Limb (tissue), 2 donors: ENCODE measurements at regions not wholly inside any gene's neighbourhood (a gene's known extent, or its start where the extent isn't known, plus 50 kb on each side); places are given as distances from the start of the nearest gene placed in this dataset.
"Not testable (repeated sequence)": the region's sequence is repeated elsewhere in the genome, so short reads cannot be mapped to it uniquely, and the experiment has no call there.

Source experiments
- DNase-seq, 2 donors: peaks; one replicate each; pipeline ENCODE4 v3.0.0-alpha.2; 2016; ENCODE audit errors: extremely low spot score in 2 of 2

- DNase-seq = not testable (repeated sequence)
Measured at GRCh38 chr2:91422102-91422501, 2730.6 kb downstream of the RPIA start.

- not testable (repeated sequence) for DNase-seq
Measured at GRCh38 chr2:91427148-91427547, 2735.7 kb downstream of the RPIA start.

- not testable (repeated sequence) for DNase-seq
Measured at GRCh38 chr2:91441932-91442245, 2750.4 kb downstream of the RPIA start.

GRCh38 chr2:91442246-91442905 is 2750.9 kb downstream of the RPIA start:
- peak in 1 of 2 donors; percentile 31 for DNase-seq

GRCh38 chr2:91442906-91443729 is 2751.6 kb downstream of the RPIA start:
- not testable (repeated sequence) for DNase-seq

- not testable (repeated sequence) for DNase-seq
Measured at GRCh38 chr2:91443730-91444115, 2752.2 kb downstream of the RPIA start.

GRCh38 chr2:91445705-91446104 is 2754.2 kb downstream of the RPIA start:
- DNase-seq = not testable (repeated sequence)

GRCh38 chr2:91446489-91446888 is 2755.0 kb downstream of the RPIA start:
- DNase-seq = not testable (repeated sequence)

- DNase-seq = not testable (repeated sequence)
Measured at GRCh38 chr2:91446915-91447314, 2755.4 kb downstream of the RPIA start.

- not testable (repeated sequence) for DNase-seq
Measured at GRCh38 chr2:91447508-91447907, 2756.0 kb downstream of the RPIA start.

- not testable (repeated sequence) for DNase-seq
Measured at GRCh38 chr2:91462292-91462691, 2770.8 kb downstream of the RPIA start.

- DNase-seq = peak in 1 of 2 donors; percentile 0
Measured at GRCh38 chr2:91463007-91463406, 2771.5 kb downstream of the RPIA start.

- not testable (repeated sequence) for DNase-seq
Measured at GRCh38 chr2:91466780-91467363, 2775.4 kb downstream of the RPIA start.

- DNase-seq = not testable (repeated sequence)
Measured at GRCh38 chr2:91476244-91476935, 2784.9 kb downstream of the RPIA start.

- peak in 1 of 2 donors; percentile 28 for DNase-seq
Measured at GRCh38 chr2:91476936-91477246, 2785.4 kb downstream of the RPIA start.

GRCh38 chr2:91477291-91477690 is 2785.8 kb downstream of the RPIA start:
- not testable (repeated sequence) for DNase-seq

GRCh38 chr2:91477731-91478672 is 2786.5 kb downstream of the RPIA start:
- DNase-seq = peak; percentile 2 to 83

- peak; percentile 1 to 51 for DNase-seq
Measured at GRCh38 chr2:91478851-91479718, 2787.6 kb downstream of the RPIA start.

GRCh38 chr2:91485226-91485625 is 2793.8 kb downstream of the RPIA start:
- DNase-seq = not testable (repeated sequence)
